CD4-positive, alpha-beta T cell treated with Interleukin-2 at 100 ng/mL for 4 hours (primary cell): ENCODE measurements at regions not wholly inside any gene's neighbourhood (a gene's known extent, or its start where the extent isn't known, plus 50 kb on each side); places are given as distances from the start of the nearest gene placed in this dataset.

Experiments
- DNase-seq: peaks from one replicate; pipeline ENCODE4 v3.0.0-alpha.2; 2020; ENCODE audit warnings: low spot score

DNA sequence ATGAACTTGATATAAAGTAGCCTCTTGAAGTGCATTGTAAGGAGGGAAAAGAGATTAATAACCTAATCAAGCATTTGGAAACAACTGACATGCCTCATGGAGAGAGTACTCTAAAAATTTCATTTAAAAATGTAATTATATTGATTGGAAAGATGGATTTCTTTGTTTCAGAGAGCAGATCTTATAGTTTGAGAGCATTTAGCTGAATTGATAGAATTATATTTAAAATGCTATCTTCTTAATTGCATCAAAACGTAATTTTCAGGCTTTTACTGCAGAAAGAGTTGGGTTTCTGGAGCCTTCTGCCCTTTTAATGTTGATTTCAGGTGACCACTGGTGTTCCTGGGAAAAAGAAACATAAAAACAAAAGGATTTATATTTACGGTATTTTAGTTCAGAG, 130.6 kb downstream of the EDN3 start:
- DNase-seq, result no peak

- DNase-seq, result no peak
Observed at GRCh38 chr20:59434960-59435359, 134.5 kb downstream of the EDN3 start.

DNA sequence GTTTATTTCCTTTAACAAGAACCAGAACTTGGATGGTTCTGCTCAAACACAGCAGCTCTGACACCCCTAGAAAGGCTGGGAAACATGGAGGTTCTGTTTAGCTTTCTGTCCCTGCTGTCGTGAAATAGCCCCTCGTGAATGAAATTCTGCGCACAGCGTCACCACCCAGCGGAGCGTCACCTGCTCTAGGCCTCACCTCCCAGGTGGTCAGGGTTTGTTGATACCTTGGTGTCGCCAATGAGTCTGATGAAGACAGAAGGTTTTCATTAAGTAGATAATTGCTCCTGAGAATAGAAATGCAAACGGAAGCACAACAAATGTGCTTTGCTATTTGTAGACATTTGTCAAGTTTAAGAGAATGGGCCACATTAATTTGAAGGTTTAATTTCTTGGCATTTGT, 135.1 kb downstream of the EDN3 start:
- no peak for DNase-seq

- DNase-seq, result no peak
Observed at GRCh38 chr20:59437601-59438031, 137.2 kb downstream of the EDN3 start.

GRCh38 chr20:59438201-59438600, 137.8 kb downstream of the EDN3 start:
- no peak for DNase-seq

- DNase-seq, result no peak
Observed at GRCh38 chr20:59439243-59439642, 138.8 kb downstream of the EDN3 start.

DNA sequence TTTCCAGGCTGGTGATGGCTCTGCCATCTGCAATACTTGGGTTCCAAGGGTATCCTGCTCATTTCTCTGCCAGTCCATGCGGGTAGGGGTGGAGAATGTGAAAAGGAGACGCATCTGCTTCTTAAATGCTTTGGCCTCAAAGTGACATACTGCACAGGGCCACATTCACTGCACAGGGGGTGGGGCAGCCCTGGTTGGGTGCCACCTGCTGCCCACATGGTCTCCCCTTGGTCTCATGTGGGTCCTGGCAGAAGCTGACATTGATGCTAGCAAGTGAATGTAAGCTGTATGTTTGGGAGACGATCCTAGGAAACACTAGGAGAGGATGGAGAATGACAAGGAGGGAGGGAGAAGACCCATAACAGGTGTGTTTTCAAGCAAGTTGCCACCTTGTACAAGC, 140.9 kb downstream of the EDN3 start:
- no peak for DNase-seq

- no peak for DNase-seq
Observed at GRCh38 chr20:59441860-59442810, 141.7 kb downstream of the EDN3 start.

DNA sequence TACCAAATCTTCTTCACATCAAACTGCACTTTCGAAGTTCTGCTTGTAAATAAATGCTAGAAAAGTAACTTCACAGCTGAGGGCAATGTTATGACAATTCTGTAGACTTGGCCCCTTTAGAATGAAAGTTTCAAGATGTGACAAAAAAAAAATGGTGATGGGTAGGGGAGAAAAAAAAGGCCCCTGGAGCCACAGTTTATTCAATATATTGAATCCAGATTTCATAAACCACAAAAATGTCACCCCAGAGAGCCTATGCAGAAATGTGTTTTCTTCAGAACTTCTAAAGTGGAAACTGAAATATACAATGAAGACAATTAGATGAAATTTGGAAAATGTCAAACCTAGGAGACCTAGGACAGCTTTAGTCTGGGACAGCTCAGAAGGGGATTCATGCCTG, 143.1 kb downstream of the EDN3 start:
- no peak for DNase-seq

GRCh38 chr20:59446376-59446775, 146.0 kb downstream of the EDN3 start:
- DNase-seq, result no peak

- DNase-seq, result no peak
Observed at GRCh38 chr20:59448196-59448595, 147.8 kb downstream of the EDN3 start.

DNA sequence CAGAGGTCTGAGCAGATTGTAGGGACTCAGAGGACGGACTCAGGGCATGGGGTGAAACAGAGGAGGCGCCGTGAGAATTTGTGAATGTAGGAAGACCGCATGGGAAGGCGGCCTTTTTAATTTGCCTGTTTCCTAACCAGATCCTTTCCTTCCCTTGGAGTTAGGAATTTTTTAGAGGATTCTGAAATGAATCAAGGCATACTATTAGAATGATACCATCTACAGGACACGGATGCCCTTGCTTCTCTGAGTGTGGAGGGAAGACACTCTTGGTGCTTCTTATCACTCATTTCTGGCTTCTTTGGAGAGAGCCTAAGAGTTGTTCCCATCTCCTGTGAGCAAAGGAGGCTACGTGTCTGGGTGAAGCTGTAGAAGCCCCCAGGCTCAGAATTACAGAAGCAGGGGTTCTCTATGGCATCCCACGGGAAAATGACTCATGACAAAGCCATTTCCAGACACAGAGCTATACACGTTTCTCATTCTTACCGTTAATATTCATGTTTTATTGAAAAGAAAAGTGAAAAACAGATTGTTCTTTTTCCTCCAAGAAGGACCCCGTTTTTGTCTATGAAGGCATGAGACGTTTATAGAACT, 148.5 kb downstream of the EDN3 start:
- DNase-seq, result no peak

- no peak for DNase-seq
Observed at GRCh38 chr20:59451066-59451630, 150.7 kb downstream of the EDN3 start.

DNA sequence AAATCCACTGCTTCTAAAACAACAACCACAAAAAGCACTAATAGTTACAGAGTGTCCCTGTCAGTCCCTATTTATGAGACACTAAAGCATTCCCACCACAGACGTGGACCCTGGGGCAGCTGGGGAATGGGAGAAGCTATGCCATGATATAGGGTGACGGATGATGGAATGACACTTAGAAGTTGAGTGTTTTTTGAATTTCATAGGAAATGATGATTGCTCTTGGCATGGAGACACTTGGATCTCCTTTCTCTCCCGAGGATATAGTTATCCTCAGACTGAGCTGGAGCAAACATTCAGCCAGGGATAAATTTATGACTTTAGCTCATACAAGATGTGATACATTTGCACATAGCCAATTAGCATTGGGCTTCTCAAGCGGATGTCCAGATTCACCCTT, 151.2 kb downstream of the EDN3 start:
- DNase-seq, result no peak

DNA sequence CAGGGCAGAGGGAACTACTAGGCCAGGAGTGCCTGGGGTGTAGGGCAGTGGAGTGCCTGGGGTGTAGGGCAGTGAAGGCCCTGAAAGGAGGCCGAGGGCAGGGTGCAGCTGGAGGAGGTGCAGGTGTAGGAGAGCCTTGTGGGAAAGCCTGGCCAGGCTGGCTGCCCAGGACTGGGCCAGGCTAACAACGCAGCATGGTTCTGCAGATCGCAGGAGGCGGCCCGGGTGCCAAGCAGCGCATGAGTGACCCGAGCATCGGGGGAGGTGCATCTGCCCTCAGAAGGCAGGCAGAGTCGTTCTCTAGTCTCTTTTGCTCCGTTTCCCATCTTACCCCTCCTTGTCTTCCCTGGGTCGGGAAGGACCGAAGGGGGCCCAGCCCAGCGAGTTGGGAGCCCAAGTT, 151.5 kb upstream of the PHACTR3 start:
- DNase-seq, result no peak

DNA sequence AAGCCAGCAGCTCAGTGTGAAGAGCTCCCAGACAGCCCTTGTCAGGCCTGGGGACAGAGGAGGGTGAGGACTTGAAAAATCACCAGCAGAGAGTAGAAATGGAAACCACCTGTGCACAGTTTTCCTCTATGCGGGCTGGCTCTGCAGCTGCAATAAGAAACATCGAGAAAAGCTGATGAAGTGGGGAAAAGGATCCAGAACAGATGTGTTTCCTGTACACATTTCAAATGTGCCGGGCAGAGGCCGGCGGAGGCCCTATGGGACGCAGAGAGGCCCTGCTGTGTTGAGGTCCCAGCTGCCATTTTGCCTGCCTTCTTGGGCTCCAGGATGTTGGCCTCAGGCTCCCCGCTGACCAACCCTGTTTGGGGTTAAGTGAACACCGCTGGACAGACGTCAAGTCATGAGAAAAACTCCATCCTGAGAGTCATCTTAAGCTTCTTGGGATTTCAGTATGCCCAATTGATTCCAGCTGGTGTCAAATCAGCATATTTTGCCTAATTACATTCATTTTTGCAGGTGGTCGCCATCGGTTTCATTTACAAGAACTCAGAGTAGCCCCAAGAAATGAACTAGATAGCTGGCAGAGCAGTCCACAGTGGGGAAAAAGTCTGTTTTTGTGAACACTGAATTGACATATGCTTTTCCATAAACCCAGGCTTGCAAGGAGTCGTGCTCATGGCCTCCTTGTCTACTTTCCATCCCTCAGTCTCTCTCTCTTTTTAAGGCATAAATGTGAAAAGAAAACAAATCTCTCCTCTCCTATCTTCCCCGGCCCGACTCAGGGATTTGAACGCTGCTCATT, 150.4 kb upstream of the PHACTR3 start:
- DNase-seq, result no peak

- no peak for DNase-seq
Observed at GRCh38 chr20:59455402-59456341, 148.7 kb upstream of the PHACTR3 start.

GRCh38 chr20:59456342-59457279, 147.7 kb upstream of the PHACTR3 start:
- no peak for DNase-seq

DNA sequence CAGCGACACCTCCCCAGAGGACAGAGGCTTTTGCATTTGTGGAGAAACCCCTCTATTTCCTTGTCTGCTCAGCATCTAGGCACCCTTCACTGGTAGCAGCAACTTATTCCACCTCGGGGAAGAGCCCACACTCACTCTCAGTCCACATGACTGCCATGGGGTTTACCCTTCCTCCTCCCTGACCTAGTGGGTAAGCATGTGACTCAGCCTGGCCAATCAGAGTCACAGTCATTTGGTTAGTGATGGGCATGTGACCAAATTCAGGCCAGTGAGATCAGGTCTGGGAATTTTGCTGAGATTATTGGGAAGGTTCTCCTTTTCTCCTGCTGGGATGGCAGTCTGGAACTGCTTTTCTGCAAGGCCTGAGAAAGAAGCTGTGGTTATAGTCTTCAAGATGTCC, 145.7 kb upstream of the PHACTR3 start:
- no peak for DNase-seq

- no peak for DNase-seq
Observed at GRCh38 chr20:59459586-59459985, 144.8 kb upstream of the PHACTR3 start.
